NCI-H748 treated with DMSO at 0.1 percent for 48 hours (cell line): ENCODE measurements at regions not wholly inside any gene's neighbourhood (a gene's known extent, or its start where the extent isn't known, plus 50 kb on each side); places are given as distances from the start of the nearest gene placed in this dataset.
"Not testable (repeated sequence)": the region's sequence is repeated elsewhere in the genome, so short reads cannot be mapped to it uniquely, and the experiment has no call there.

Source experiments
- DNase-seq: peaks from one replicate; lab custom pipeline; 2025; lab: John Stamatoyannopoulos, UW

- DNase-seq: no peak
These were observed 207.9 kb downstream of the TANC2 start for GRCh38 chr17:63173903-63174302.

DNA sequence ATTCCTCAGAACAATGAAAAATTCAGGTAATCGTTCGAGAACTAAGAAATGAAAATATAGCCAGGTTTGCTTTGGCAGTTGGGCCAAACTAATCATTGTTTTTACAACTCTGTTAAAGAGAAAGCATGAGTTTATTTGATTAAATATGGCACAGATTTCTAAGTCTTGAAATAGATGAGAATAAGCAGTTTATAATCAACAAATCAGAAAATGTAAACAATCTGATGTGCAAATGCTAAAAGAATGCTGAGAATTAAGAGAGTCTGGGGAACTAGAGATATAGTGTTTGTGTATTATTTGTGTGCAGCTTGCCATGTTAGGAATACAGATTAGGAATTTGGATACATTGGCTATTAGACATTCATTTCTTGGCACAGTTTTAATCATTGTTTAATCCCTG is 212.5 kb downstream of the TANC2 start:
- DNase-seq: no peak

DNA sequence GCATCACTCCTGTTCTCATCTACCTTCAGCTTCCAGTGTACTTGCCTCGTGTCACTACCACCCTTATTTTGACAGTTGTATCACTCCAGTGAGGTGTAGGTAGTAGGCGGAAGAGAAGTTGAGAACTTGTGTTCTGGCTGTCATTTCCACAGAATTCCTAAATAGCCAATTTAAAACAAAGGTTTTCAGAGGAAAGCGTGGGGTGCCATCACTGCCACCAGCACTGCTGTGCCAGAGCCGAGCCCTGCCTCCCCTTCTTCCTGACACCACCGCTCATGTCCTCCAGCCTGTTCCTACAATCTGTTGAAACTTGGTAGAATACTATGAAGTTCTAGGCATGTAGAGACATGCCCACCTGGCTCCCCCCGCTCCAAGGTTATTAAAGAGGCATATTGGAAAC is 215.8 kb downstream of the TANC2 start:
- no peak for DNase-seq

DNA sequence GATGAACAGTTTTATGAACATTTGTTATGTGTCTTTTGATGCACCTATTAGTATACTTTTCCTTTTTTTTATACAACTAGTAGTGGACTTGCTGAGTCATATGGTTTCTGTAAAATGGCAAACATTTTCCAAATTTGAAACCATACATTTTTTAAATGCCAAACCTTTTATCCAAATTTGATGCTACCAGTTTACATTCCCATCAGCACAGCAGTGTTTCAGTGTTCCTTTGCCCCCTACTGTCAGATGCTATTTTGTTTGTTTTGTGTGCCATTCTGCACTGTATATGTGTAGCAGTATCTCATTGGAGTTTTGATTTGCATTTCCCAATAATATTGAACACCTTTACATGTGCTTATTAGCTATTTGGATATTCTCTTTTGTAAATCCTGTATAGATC is 219.4 kb downstream of the TANC2 start:
- no peak for DNase-seq

DNA sequence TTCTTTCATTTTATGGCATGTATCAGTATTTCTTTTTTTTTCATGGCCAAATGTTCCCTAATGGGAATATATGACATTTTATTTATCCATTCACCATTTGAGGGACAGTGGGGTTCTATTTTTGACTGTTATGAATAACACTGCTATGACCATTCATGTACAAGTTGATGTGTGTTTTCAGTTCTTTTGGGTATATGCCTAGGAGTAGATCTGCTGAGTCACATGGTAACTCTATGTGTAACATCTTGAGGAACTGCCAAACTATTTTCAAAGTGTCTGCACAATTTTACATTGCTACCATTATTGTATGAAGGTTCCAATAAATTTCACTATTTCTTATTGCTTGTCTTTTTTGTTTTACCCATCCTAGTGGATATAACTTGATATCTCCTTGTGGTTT is 223.0 kb downstream of the TANC2 start:
- DNase-seq: no peak

- no peak for DNase-seq
These were observed 223.9 kb downstream of the TANC2 start for GRCh38 chr17:63189930-63190329.

GRCh38 chr17:63190821-63191370 is 224.9 kb downstream of the TANC2 start:
- DNase-seq: no peak

DNA sequence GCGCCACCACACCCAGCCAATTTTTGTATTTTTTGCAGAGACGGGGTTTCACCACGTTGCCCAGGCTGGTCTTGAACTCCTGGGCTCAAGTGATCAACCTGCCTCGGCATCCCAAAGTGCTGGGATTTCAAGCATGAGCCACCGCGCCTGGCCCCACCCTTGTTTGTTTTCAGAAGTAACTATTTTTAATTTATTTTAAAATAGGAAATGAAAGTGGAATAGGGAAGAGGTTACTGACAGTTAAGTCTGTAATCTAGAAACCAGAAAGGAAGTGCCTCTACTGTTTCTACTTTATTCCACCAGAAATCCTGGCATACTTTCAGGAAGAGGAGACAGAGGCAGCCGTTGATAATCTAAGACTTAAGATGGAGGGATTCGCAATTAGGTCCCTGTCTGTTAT is 225.6 kb downstream of the TANC2 start:
- DNase-seq: no peak

DNA sequence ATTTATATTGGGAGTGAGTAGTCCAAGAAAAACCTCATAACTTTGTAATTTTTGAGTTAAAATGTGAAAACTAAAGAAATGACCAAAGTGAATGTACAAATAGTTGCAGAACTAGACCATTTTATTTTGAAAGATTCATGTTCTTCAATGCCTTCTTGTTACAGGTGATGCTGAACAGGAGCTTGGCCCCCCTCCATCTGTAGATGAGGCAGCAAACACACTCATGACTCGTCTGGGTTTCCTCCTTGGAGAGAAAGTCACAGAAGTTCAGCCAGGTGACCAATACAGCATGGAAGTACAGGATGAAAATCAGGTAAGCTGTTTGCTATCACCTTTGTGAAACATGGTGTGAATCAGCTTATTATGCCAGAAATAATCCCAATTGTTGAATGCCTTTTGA is 227.8 kb downstream of the TANC2 start:
- no peak for DNase-seq

DNA sequence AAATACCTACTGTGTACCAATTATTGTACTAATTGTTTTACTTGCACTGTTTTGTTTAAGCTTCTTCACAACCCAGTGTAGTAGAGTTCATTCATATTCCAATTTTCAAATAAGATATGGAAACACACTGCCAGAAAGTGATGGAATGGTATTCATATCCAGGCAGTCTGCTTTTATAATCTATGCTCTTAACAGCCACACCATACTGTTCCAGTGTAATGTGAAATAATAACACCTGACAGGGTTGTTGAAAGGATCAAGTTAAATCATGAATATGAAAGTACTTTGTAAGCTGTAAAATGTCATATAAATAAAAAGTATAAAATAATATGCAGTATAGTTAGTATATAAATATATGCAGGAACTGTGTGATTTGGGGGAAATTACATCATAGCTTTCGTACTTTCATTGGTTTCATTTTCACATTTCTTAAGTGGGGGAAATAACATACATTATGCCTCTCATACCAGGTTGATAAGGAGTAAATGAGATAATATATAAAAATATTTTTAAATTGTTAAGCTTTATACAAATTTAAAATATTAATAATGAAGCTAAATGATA is 230.8 kb downstream of the TANC2 start:
- no peak for DNase-seq

DNA sequence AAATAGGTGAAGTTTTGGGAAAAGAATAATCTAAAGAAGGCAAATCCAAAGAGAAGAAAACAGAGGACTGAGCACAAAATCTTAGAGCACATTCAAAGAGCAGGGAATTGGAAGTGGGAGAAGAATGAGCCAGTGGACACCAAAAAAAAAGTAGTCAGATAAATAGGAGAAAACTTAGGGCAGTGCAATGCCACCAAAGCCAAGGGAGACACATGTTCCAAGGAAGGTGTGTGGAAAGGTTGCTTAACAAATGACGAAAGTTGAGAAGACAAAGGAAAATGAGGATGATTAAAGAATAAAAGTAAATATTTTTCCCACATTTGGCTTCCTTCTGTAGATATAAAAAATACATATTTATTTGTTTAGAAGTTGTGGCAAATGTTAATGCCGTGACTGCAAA is 237.6 kb downstream of the TANC2 start:
- DNase-seq: no peak

GRCh38 chr17:63221939-63222338 is 224.2 kb downstream of the CYB561 start:
- no peak for DNase-seq

- no peak for DNase-seq
These were observed 223.5 kb downstream of the CYB561 start for GRCh38 chr17:63222655-63223054.

DNA sequence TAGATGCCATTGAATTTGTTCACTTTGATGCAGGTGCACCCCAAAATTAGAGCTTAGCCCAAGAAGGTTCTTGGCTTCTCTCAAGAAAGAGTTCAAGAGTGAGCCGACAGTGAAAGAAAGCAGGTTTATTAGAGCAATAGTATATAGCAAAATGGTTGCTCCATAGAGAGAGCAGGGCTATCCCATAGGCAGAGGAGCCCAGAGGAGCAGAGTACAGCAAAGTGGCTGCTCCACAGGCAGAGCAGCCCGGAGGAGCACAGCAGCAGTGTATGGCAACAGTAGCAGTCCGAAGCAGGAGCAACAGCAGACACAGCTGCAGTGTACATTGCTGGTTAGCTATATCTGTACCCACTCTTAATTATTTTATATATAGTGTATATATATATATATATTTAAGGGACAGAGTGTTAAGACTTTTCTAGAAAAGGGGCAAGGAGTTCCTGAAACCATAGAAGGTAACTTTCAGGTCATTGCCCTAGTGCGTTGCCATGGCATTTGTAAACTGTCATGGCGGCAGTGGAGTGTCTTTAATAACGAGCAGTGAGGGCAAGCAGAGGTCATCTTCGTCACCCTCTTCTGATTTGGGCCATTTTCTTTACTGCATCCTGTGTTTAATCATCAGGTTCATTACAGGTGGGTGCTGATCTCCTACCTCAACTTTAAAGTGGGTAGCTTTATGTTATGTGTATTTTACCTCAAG is 222.7 kb downstream of the CYB561 start:
- no peak for DNase-seq

- DNase-seq: no peak
These were observed 221.5 kb downstream of the CYB561 start for GRCh38 chr17:63224644-63225043.

DNA sequence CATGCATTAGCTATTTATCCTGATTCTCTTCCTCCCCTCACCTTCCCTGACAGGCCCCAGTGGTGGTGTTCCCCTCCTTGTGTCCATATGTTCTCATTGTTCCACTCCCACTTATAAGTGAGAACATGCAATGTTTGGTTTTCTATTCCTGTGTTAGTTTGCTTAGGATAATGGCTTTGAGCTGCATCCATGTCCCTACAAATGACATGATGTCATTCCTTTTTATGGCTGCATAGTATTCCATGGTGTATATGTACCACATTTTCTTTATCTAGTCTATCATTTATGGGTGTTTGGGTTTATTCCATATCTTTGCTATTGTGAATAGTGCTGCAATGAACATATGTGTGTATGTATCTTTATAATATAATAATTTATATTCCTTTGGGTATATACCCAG is 219.4 kb downstream of the CYB561 start:
- not testable (repeated sequence) for DNase-seq

DNA sequence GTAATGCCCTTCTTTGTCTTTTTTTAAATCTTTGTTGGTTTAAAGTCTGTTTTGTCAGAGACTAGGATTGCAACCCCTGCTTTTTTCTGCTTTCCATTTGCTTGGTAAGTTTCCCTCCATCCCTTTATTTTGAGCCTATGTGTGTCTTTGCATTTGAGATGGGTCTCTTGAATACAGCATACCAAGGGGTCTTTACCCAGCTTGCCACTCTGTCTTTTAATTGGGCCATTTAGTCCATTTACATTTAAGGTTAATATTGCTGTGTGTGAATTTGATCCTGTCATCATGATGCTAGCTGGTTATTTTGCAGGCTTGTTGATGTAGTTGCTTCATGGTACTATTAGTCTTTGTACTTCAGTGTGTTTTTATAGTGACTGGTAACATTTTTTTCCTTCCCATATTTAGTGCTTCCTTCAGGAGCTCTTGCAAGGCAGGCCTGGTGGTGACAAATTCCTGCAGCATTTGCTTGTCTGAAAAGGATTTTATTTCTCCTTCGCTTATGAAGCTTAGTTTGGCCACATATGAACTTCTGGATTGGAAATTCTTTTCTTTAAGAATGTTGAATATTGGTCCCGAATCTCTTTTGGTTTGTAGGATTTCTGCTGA is 215.0 kb downstream of the CYB561 start:
- DNase-seq: not testable (repeated sequence)

DNA sequence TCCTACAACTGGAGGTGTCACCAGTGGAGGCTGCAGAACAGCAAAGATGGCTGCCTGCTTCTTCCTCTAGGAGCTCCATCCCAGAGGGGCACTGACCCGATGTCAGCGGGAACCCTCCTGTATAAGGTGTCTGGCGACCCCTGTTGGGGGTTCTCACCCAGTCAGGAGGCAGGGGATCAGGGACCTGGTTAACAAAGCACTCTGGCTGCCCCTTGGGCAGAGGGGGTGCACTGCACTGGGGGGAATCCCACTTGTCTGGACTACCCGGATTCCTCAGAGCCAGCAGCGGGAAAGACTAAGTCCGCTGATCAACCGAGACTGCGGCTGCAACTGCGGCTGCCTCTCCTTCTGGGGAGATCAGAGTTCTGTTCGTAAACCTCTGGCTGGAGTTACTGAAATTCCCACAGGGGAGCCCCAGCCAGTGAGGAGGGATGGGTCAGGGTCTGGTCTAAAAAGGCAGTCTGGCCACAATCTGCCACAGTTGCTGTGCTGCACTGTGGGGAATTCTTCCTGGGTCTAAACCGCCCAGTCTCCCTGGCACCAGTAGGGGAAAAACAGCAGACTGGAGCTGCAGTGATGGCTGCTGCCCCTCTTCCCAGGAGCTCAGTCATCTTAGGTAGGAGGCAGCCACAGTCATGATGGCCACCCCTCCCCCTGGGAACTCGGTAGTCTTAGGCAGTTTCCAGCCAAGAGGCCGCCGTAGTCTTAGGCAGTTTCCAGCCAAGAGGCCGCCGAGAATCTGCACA is 213.4 kb downstream of the CYB561 start:
- DNase-seq: no peak

GRCh38 chr17:63240106-63240505 is 206.0 kb downstream of the CYB561 start:
- no peak for DNase-seq

DNA sequence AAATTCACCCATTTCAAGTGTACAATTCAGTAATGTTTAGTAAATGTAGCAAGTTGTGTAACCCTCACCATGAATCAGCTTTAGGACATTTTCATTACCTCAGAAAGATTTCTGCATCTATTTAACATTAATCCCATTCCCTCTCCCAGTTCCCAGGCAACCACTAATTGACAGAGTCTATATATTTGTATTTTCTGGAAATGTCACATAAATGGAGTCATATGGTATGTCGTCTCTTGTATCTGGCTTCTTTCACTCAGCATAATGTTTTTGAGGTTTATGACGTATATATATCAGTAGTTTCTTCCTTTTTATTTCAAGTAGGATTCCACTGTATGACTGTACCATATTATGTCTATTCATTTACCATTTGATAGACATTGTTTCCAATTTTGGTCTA is 199.8 kb downstream of the CYB561 start:
- no peak for DNase-seq

DNA sequence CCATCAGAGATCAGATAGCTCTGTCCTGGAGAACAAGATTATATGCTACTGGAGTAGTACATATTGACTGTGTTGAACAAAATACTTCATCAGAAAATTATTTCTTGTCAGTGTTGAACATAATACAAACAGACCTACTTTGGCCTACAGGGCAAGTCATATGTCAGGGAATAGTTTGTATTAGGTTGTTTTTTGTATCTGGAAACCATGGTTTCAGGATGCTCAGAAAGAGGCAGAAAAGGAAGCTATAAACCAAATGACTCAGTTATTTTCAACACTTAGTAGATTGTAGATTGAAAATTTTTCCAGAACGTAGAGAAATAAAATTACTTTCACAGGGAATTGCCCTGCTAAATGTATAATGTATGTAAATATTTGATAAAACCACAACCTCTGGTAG is 198.4 kb downstream of the CYB561 start:
- DNase-seq: no peak

DNA sequence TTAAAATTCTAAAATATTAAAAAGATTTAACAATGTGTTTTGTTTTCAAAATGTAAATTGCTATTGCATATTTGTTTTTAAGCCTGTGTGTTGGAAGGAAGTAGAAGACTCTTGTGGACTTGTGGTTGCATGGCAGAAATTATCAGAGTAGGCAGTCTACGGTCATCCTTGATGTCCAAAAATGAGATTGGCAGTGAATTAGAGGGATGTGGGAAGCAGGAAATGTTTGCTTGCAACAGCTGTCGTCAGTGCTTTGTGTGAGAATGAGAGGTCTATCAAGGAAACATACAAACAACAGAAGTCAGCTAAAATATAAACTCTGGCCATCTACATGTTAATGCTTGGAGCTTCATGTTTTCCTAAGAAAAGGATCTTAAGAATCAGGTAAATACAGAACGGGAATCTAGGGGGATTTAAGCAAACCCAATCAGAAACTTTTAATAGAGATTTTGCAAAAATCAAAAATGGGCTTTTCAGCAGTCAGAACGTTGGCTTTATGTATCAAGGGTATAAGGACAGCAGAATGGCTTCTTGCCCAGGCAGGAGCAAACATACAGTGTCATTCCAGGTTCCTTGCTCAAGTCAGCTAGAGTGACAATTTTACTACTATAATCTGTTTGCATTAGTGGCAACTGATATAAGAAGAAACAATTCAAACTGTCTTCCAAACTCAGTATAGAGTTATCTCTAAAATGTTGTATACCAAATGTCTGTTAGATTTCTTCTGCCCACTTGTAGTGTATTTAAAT is 196.7 kb downstream of the CYB561 start:
- DNase-seq: no peak
